Erythroblast (primary cell): ENCODE measurements at regions not wholly inside any gene's neighbourhood (a gene's known extent, or its start where the extent isn't known, plus 50 kb on each side); places are given as distances from the start of the nearest gene placed in this dataset.

Experiments used
- GATA1 ChIP-seq: IDR thresholded peaks from 2 replicates; pipeline ENCODE4 v1.6.1; 2011; ENCODE audit warnings: low read depth, mild to moderate bottlenecking, control low read depth, low read length, moderate library complexity
- POLR2A ChIP-seq: IDR thresholded peaks from 2 replicates; pipeline ENCODE4 v1.6.1; 2011; ENCODE audit warnings: mild to moderate bottlenecking, low read length

GRCh38 chr1:194374649-194375048 lies 1188.2 kb upstream of the B3GALT2 start:
- TF ChIP-seq POLR2A: no peak
- no peak for TF ChIP-seq GATA1
